ENCODE measurements at regions not wholly inside any gene's neighbourhood (a gene's known extent, or its start where the extent isn't known, plus 50 kb on each side); places are given as distances from the start of the nearest gene placed in this dataset.

- TF ChIP-seq CTCF (conservative IDR thresholded peaks at IDR 0.05 in 1 of 2, IDR thresholded peaks at IDR 0.05 in 1 of 2; ENCODE audit: extremely low read depth in 1 of 2, insufficient read depth in 1 of 2, low read depth in 1 of 2, low read length in 2 of 2): no peak
- no peak for TF ChIP-seq EZH2 (IDR thresholded peaks at IDR 0.05; ENCODE audit: borderline replicate concordance, low read length)
Measured at GRCh38 chr7:12889391-12889790, 202.0 kb downstream of the ARL4A start.
